Astrocyte (in vitro differentiated cells and primary cell): ENCODE measurements at regions not wholly inside any gene's neighbourhood (a gene's known extent, or its start where the extent isn't known, plus 50 kb on each side); places are given as distances from the start of the nearest gene placed in this dataset.

Source experiments
- DNase-seq: peaks from one replicate; pipeline ENCODE4 v3.0.0-alpha.2; 2010; ENCODE audit warnings: low read depth
- FAIRE-seq: peaks from 2 replicates; lab custom pipeline; 2011; peaks lifted over from hg19 to GRCh38; lab: Jason Lieb, UNC
- H2AFZ ChIP-seq: 2 replicates; pipeline ENCODE4 v1.6.0; 2012; ENCODE audit warnings: low read depth, low read length, inconsistent platforms
- H3K27ac ChIP-seq: 2 replicates; pipeline ENCODE4 v1.5.1; 2011; ENCODE audit warnings: low read depth, low read length, inconsistent platforms
- H3K27me3 ChIP-seq: 2 replicates; pipeline ENCODE4 v1.6.0; 2011; ENCODE audit warnings: low read length, inconsistent platforms; ENCODE audit not compliant: insufficient read depth
- H3K36me3 ChIP-seq: 2 replicates; pipeline ENCODE4 v1.5.1; 2011; ENCODE audit warnings: low read length, inconsistent platforms; ENCODE audit not compliant: insufficient read depth
- H3K4me1 ChIP-seq: 2 replicates; pipeline ENCODE4 v1.5.1; 2011; ENCODE audit warnings: low read length, inconsistent platforms; ENCODE audit not compliant: insufficient read depth
- H3K4me2 ChIP-seq: 2 replicates; pipeline ENCODE4 v1.6.0; 2012; ENCODE audit warnings: low read length, inconsistent platforms
- H3K4me3 ChIP-seq: 2 replicates; pipeline ENCODE4 v1.5.1; 2011; ENCODE audit warnings: low read depth, mild to moderate bottlenecking, low read length, inconsistent platforms; ENCODE audit not compliant: insufficient read depth
- H3K79me2 ChIP-seq: 2 replicates; pipeline ENCODE4 v1.6.0; 2012; ENCODE audit warnings: mild to moderate bottlenecking, low read length, inconsistent platforms; ENCODE audit not compliant: insufficient read depth
- H3K9ac ChIP-seq: 2 replicates; pipeline ENCODE4 v1.6.0; 2012; ENCODE audit warnings: mild to moderate bottlenecking, low read length, inconsistent platforms
- H3K9me3 ChIP-seq: 2 replicates; pipeline ENCODE4 v1.5.1; 2012; ENCODE audit warnings: low read depth, mild to moderate bottlenecking, low read length, inconsistent platforms; ENCODE audit not compliant: insufficient read depth
- H4K20me1 ChIP-seq: 2 replicates; pipeline ENCODE4 v1.6.0; 2012; ENCODE audit warnings: low read length, inconsistent platforms; ENCODE audit not compliant: insufficient read depth
- H3K27ac Mint-ChIP-seq: one replicate; pipeline ENCODE4 v1.8.0; 2021; ENCODE audit warnings: mild to moderate bottlenecking, mixed read lengths; ENCODE audit not compliant: unreplicated experiment
- H3K27me3 Mint-ChIP-seq: one replicate; pipeline ENCODE4 v1.8.0; 2021; ENCODE audit warnings: low read depth, mixed read lengths; ENCODE audit not compliant: unreplicated experiment
- H3K36me3 Mint-ChIP-seq: one replicate; pipeline ENCODE4 v1.8.0; 2021; ENCODE audit warnings: low read depth, mixed read lengths; ENCODE audit not compliant: unreplicated experiment
- H3K4me1 Mint-ChIP-seq: one replicate; pipeline ENCODE4 v1.8.0; 2021; ENCODE audit warnings: low read depth, mixed read lengths; ENCODE audit not compliant: unreplicated experiment
- H3K4me3 Mint-ChIP-seq: one replicate; pipeline ENCODE4 v1.8.0; 2021; ENCODE audit warnings: mild to moderate bottlenecking, moderate library complexity, mixed read lengths; ENCODE audit not compliant: unreplicated experiment
- H3K9me3 Mint-ChIP-seq: one replicate; pipeline ENCODE4 v1.8.0; 2021; ENCODE audit warnings: mild to moderate bottlenecking, mixed read lengths; ENCODE audit not compliant: unreplicated experiment
- CTCF ChIP-seq: IDR thresholded peaks from 2 replicates; pipeline ENCODE4 v1.5.1; 2011; ENCODE audit warnings: low read depth, mild to moderate bottlenecking, inconsistent platforms, low read length, moderate library complexity; ENCODE audit not compliant: insufficient read depth
- EZH2 ChIP-seq: IDR thresholded peaks from 2 replicates; pipeline ENCODE4 v1.6.1; 2012; ENCODE audit warnings: mild to moderate bottlenecking, low read length, inconsistent platforms; ENCODE audit not compliant: insufficient read depth

DNA sequence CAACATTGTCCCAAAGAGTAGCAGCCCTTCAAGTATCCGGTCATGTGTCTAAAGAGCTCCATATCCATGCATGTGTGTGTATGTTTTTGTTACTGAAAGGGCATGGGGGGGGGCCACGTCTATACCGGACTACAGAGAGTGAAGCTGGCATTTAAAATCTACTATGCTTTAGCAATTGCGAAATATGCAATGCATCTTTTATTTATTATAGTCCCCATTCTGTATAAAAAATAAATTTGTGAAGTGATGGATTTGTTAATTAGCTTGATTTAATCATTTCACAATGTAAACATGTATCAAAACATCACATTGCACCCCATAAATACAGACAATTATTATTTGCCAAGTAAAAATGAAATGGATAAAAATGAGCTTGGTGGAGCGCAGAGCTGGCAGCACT, 149.4 kb upstream of the ID2 start:
- H3K27me3 ChIP-seq: peaks cover 15% of the 10 kb centered on the region
- H3K4me1 ChIP-seq: peaks cover 15% of the 10 kb centered on the region
- peaks cover 4% of the 10 kb centered on the region for H3K9me3 ChIP-seq
- DNase-seq: no peak
- H3K4me3 Mint-ChIP-seq: no peak overlapping the region
- peaks cover 4% of the 10 kb centered on the region for H3K36me3 Mint-ChIP-seq
- peaks cover 36% of the 10 kb centered on the region for H3K27me3 Mint-ChIP-seq
- FAIRE-seq: no peak
- no peak overlapping the region for H3K27ac ChIP-seq
- peaks cover 14% of the 10 kb centered on the region for H3K4me1 Mint-ChIP-seq
- no peak overlapping the region for H3K4me3 ChIP-seq
- peaks cover 18% of the 10 kb centered on the region for H3K9me3 Mint-ChIP-seq
- no peak overlapping the region for H3K9ac ChIP-seq
- TF ChIP-seq EZH2 (no peak), CTCF (no peak)
- no peaks in the 10 kb centered on the region for H3K79me2 ChIP-seq
- H3K4me2 ChIP-seq: no peak overlapping the region
- H3K27ac Mint-ChIP-seq: no peak overlapping the region
- no peaks in the 10 kb centered on the region for H3K36me3 ChIP-seq
- no peak overlapping the region for H2AFZ ChIP-seq
- H4K20me1 ChIP-seq: no peaks in the 10 kb centered on the region

DNA sequence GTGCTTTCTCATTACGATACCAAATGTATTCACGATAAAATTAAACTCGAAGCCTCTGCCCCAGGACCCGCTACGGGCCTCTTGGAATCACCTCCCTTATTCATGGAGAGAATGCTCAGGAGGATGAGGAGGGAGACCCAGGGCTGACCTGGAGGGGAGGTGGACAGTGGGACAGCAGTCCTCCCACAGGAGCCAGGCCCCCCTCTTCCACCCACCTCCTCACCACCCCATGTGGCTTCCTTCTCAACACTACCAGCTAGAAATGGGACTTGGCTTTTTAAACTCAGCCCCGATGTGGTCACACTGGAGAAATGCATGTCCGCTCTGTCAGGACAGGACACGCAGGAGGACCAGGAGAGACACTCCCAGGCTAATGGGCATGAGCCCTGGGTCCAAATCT, 147.9 kb upstream of the ID2 start:
- Histone ChIP-seq H2AFZ (no peak overlapping the region), H3K4me1 (peaks cover 15% of the 10 kb centered on the region), H3K9ac (no peak overlapping the region), H4K20me1 (no peaks in the 10 kb centered on the region), H3K36me3 (no peaks in the 10 kb centered on the region), H3K79me2 (no peaks in the 10 kb centered on the region), H3K4me3 (no peak overlapping the region), H3K27me3 (peaks cover 6% of the 10 kb centered on the region), H3K27ac (no peak overlapping the region), H3K9me3 (peaks cover 4% of the 10 kb centered on the region), H3K4me2 (no peak overlapping the region)
- no peak overlapping the region for H3K27ac Mint-ChIP-seq
- peaks cover 33% of the 10 kb centered on the region for H3K27me3 Mint-ChIP-seq
- H3K4me1 Mint-ChIP-seq: peaks cover 14% of the 10 kb centered on the region
- H3K36me3 Mint-ChIP-seq: peaks cover 2% of the 10 kb centered on the region
- TF ChIP-seq EZH2 (no peak), CTCF (no peak)
- FAIRE-seq (no peak), DNase-seq (no peak)
- peaks cover 15% of the 10 kb centered on the region for H3K9me3 Mint-ChIP-seq
- no peak overlapping the region for H3K4me3 Mint-ChIP-seq

- peaks cover 2% of the 10 kb centered on the region for H3K36me3 Mint-ChIP-seq
- H3K4me3 Mint-ChIP-seq: no peak overlapping the region
- no peaks in the 10 kb centered on the region for H3K36me3 ChIP-seq
- peaks cover 37% of the 10 kb centered on the region for H3K27me3 Mint-ChIP-seq
- H3K4me1 Mint-ChIP-seq: peaks cover 14% of the 10 kb centered on the region
- peaks cover 4% of the 10 kb centered on the region for H3K27me3 ChIP-seq
- H3K27ac Mint-ChIP-seq: no peak overlapping the region
- FAIRE-seq: no peak
- TF ChIP-seq EZH2 (no peak), CTCF (no peak)
- no peak overlapping the region for H3K4me3 ChIP-seq
- peaks cover 4% of the 10 kb centered on the region for H3K9me3 ChIP-seq
- H3K4me1 ChIP-seq: peaks cover 15% of the 10 kb centered on the region
- no peak overlapping the region for H2AFZ ChIP-seq
- no peaks in the 10 kb centered on the region for H3K79me2 ChIP-seq
- peaks cover 15% of the 10 kb centered on the region for H3K9me3 Mint-ChIP-seq
- H4K20me1 ChIP-seq: no peaks in the 10 kb centered on the region
- no peak overlapping the region for H3K4me2 ChIP-seq
- no peak overlapping the region for H3K27ac ChIP-seq
- H3K9ac ChIP-seq: no peak overlapping the region
- DNase-seq: no peak
These were observed 147.5 kb upstream of the ID2 start for GRCh38 chr2:8534386-8534728.
